Activated CD8-positive, alpha-beta T cell treated with anti-CD3 and anti-CD28 coated beads, Interleukin-2, amount 10 ng/mL, durations not matched to agents 7 days and 5 days (primary cell): ENCODE measurements at regions not wholly inside any gene's neighbourhood (a gene's known extent, or its start where the extent isn't known, plus 50 kb on each side); places are given as distances from the start of the nearest gene placed in this dataset.
"Not testable (repeated sequence)": the region's sequence is repeated elsewhere in the genome, so short reads cannot be mapped to it uniquely, and the experiment has no call there.

Experiments used
- ATAC-seq: fragments of 150-1000 bp; cut with Tn5 transposase; one replicate; pipeline ENCODE4 v1.10.0; 2021; ENCODE audit warnings: moderate library complexity
- CTCF ChIA-PET: fragments of 350-600 bp; sonication (Branson Sonifier 250); formaldehyde crosslinking; loops from one replicate; lab custom pipeline; 2021; ENCODE audit warnings: antibody characterized with exemption; lab: Charles Lee
- POLR2A ChIA-PET: fragments of 350-600 bp; sonication (Branson Sonifier 250); formaldehyde crosslinking; loops from one replicate; lab custom pipeline; 2021; ENCODE audit warnings: antibody characterized with exemption; lab: Charles Lee
- DNase-seq: peaks from one replicate; pipeline ENCODE4 v3.0.0-alpha.2; 2020
- H3K27ac Mint-ChIP-seq: one replicate; pipeline ENCODE4 v1.8.0; 2021; ENCODE audit warnings: mild to moderate bottlenecking, mixed read lengths
- H3K27me3 Mint-ChIP-seq: one replicate; pipeline ENCODE4 v1.8.0; 2021; ENCODE audit warnings: low read depth, mixed read lengths
- H3K36me3 Mint-ChIP-seq: one replicate; pipeline ENCODE4 v1.8.0; 2021; ENCODE audit warnings: low read depth, mixed read lengths
- H3K4me1 Mint-ChIP-seq: one replicate; pipeline ENCODE4 v1.8.0; 2021; ENCODE audit warnings: low read depth, mixed read lengths
- H3K4me3 Mint-ChIP-seq: one replicate; pipeline ENCODE4 v1.8.0; 2021; ENCODE audit warnings: mild to moderate bottlenecking, mixed read lengths
- H3K9me3 Mint-ChIP-seq: one replicate; pipeline ENCODE4 v1.8.0; 2022; ENCODE audit warnings: mixed read lengths; ENCODE audit not compliant: insufficient read depth

- no peak for DNase-seq
- POLR2A ChIA-PET = no interaction called here
- H3K9me3 Mint-ChIP-seq = no peaks in the 10 kb centered on the region
- no peak overlapping the region for H3K27ac Mint-ChIP-seq
- H3K36me3 Mint-ChIP-seq = no peaks in the 10 kb centered on the region
- CTCF ChIA-PET = no interaction called here
- no peak for ATAC-seq
- no peak overlapping the region for H3K4me3 Mint-ChIP-seq
- no peaks in the 10 kb centered on the region for H3K27me3 Mint-ChIP-seq
- no peaks in the 10 kb centered on the region for H3K4me1 Mint-ChIP-seq
Measured at GRCh38 chr2:128602699-128603101, 284.0 kb upstream of the HS6ST1 start.

GRCh38 chr2:128603411-128603924 lies 284.8 kb upstream of the HS6ST1 start:
- Mint-ChIP-seq H3K27me3 (no peaks in the 10 kb centered on the region), H3K4me3 (no peak overlapping the region), H3K4me1 (no peaks in the 10 kb centered on the region), H3K27ac (no peak overlapping the region), H3K9me3 (no peaks in the 10 kb centered on the region), H3K36me3 (no peaks in the 10 kb centered on the region)
- DNase-seq (no peak), ATAC-seq (no peak)
- CTCF ChIA-PET = no interaction called here
- POLR2A ChIA-PET = no interaction called here

DNA sequence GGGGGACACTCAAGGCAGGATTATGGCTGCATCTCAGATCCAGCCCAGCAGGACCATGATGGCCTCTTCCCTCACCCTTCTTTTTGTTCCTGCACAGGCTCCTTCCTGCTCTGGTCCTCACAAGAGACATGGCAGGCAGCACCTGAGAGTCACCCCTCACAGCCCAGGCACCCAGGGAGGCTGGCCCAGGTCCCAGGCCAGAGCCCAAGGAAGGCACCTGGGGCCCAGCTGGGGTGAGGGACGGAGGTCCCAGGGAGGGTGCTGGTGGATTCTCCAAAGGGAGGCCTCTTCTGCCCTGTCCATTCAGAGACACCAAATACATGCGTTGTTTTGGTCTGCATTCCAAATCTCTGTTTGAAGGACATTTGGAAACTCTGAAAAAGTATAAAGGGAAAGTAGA lies 285.4 kb upstream of the HS6ST1 start:
- ChIA-PET CTCF (no interaction called here), POLR2A (no interaction called here)
- DNase-seq (no peak), ATAC-seq (no peak)
- no peaks in the 10 kb centered on the region for H3K36me3 Mint-ChIP-seq
- H3K27me3 Mint-ChIP-seq = no peaks in the 10 kb centered on the region
- no peaks in the 10 kb centered on the region for H3K9me3 Mint-ChIP-seq
- no peak overlapping the region for H3K27ac Mint-ChIP-seq
- no peaks in the 10 kb centered on the region for H3K4me1 Mint-ChIP-seq
- no peak overlapping the region for H3K4me3 Mint-ChIP-seq

GRCh38 chr2:128604581-128604980 lies 285.9 kb upstream of the HS6ST1 start:
- H3K36me3 Mint-ChIP-seq, H3K4me3 Mint-ChIP-seq, H3K4me1 Mint-ChIP-seq, CTCF ChIA-PET, DNase-seq, H3K27me3 Mint-ChIP-seq, H3K9me3 Mint-ChIP-seq, ATAC-seq, H3K27ac Mint-ChIP-seq, POLR2A ChIA-PET: not testable (repeated sequence)

GRCh38 chr2:128605421-128605820 lies 286.8 kb upstream of the HS6ST1 start:
- H3K27me3 Mint-ChIP-seq = no peaks in the 10 kb centered on the region
- ATAC-seq = no peak
- H3K27ac Mint-ChIP-seq = no peak overlapping the region
- DNase-seq = no peak
- no peak overlapping the region for H3K4me3 Mint-ChIP-seq
- ChIA-PET CTCF (no interaction called here), POLR2A (no interaction called here)
- no peaks in the 10 kb centered on the region for H3K4me1 Mint-ChIP-seq
- no peaks in the 10 kb centered on the region for H3K36me3 Mint-ChIP-seq
- H3K9me3 Mint-ChIP-seq = no peaks in the 10 kb centered on the region

DNA sequence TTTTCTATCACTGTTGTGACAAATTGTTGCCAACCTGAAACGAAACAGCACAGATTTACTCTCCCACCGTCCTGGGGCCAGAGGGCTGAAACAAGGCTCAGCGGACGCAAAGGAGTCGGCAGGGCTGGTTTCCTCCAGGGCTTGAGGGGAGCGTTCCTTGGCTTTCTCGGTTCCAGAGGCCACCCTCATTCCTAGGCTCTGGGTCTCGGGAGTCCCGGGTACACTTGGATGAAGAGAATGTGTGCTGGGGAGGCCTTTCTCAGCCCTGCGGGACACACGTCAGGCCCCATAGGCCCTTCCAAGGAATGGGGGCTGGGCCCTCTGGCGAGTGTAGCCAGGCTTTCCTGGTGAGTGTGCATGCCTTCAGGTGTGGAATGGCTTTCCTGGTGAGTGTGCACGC lies 287.3 kb upstream of the HS6ST1 start:
- H3K27me3 Mint-ChIP-seq = no peaks in the 10 kb centered on the region
- ATAC-seq = no peak
- no peak for DNase-seq
- no peaks in the 10 kb centered on the region for H3K4me1 Mint-ChIP-seq
- CTCF ChIA-PET = no interaction called here
- POLR2A ChIA-PET = no interaction called here
- H3K36me3 Mint-ChIP-seq = no peaks in the 10 kb centered on the region
- H3K9me3 Mint-ChIP-seq = no peaks in the 10 kb centered on the region
- H3K4me3 Mint-ChIP-seq = no peak overlapping the region
- H3K27ac Mint-ChIP-seq = no peak overlapping the region

GRCh38 chr2:128606837-128607236 lies 288.2 kb upstream of the HS6ST1 start:
- ChIA-PET CTCF (no interaction called here), POLR2A (no interaction called here)
- Mint-ChIP-seq H3K9me3 (no peaks in the 10 kb centered on the region), H3K4me1 (no peaks in the 10 kb centered on the region), H3K4me3 (no peak overlapping the region), H3K27me3 (no peaks in the 10 kb centered on the region), H3K27ac (no peak overlapping the region), H3K36me3 (no peaks in the 10 kb centered on the region)
- ATAC-seq (no peak), DNase-seq (no peak)

- Mint-ChIP-seq H3K36me3 (no peaks in the 10 kb centered on the region), H3K9me3 (no peaks in the 10 kb centered on the region), H3K4me3 (no peak overlapping the region), H3K4me1 (no peaks in the 10 kb centered on the region), H3K27me3 (no peaks in the 10 kb centered on the region), H3K27ac (no peak overlapping the region)
- ATAC-seq (no peak), DNase-seq (no peak)
- ChIA-PET POLR2A (no interaction called here), CTCF (no interaction called here)
Measured at GRCh38 chr2:128607440-128607839, 288.8 kb upstream of the HS6ST1 start.

DNA sequence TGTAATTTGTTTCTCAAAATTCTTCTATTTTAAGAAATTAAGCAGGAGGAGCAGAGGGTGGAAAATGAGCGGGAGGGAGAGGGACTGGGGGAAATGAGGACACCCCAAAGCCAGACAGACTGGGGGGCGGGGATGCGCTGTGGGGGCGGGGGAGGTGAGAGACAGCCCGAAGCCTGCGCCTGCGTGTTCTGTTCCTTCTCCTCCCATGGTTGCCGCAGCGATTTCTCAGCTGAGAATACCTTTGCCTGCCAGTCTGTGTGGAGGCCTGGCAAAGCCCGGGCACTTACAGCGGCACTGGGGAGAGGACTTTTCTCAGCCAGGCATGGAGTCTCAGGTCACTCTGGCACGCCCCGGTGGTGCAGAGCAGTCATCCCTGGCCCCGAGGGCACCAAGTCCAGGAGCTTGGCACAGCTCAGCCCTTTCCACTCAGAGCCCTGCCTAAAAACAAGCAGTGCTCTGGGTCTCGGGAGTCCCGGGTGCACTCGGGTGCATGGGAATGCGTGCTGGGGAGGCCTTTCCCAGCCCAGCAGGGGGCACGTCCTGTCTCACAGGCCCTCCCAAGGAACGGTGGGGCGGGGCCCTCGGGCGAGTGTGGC lies 289.3 kb upstream of the HS6ST1 start:
- H3K4me1 Mint-ChIP-seq = no peaks in the 10 kb centered on the region
- no peaks in the 10 kb centered on the region for H3K27me3 Mint-ChIP-seq
- no peak overlapping the region for H3K4me3 Mint-ChIP-seq
- ChIA-PET CTCF (no interaction called here), POLR2A (no interaction called here)
- ATAC-seq (no peak), DNase-seq (no peak)
- H3K36me3 Mint-ChIP-seq = no peaks in the 10 kb centered on the region
- no peaks in the 10 kb centered on the region for H3K9me3 Mint-ChIP-seq
- H3K27ac Mint-ChIP-seq = no peak overlapping the region

DNA sequence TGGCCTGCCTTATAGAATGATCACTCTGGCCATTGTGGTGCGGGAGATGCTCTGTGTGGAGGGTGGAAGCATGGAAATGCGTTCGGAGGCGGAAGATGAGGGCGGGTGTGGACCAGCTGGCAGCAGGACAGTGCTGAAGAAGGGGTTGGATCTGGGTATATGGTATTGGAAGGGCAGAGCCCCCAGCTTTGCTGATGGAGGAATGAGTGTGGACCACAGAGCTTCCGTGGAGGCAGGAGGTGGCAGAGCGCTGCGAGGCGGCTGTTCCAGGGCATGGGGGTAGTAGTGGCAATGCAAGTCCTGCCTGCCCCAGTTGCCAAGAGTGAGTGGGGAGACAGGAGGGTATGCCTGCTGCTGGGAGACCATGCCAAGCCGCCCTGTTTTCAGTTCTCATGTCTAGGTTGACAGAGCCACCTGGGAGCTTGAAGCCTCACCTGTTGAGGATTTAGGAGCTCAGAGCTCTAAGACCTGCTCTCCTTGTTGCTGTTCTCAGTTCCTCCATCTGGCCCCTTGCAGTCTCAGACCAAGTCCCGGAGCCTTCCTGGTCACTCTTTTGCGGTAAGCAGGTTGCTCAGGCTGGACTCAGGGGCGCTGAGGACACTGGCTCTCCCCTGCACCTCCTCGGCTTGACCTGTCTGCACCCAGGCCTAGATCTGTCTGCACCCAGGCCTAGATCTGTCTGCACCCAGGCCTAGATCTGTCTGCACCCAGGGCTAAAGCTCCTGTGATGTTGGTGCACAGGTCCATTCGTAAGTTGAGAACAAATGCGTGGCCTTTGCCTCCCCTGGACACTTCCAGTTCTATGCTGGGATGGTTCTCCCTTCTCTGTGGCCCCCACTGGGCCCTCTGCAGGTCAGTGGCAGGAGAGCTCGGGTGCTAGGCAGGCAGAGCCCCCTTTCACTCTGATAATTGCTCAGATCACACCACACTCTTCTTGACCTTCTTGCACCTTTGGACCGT lies 290.5 kb upstream of the HS6ST1 start:
- Mint-ChIP-seq H3K4me1 (no peaks in the 10 kb centered on the region), H3K4me3 (no peak overlapping the region), H3K27me3 (no peaks in the 10 kb centered on the region), H3K36me3 (no peaks in the 10 kb centered on the region), H3K27ac (no peak overlapping the region), H3K9me3 (no peaks in the 10 kb centered on the region)
- CTCF ChIA-PET = no interaction called here
- ATAC-seq = no peak
- POLR2A ChIA-PET = no interaction called here
- no peak for DNase-seq

- Mint-ChIP-seq H3K9me3 (no peaks in the 10 kb centered on the region), H3K36me3 (no peaks in the 10 kb centered on the region), H3K4me3 (no peak overlapping the region), H3K4me1 (no peaks in the 10 kb centered on the region), H3K27me3 (no peaks in the 10 kb centered on the region), H3K27ac (no peak overlapping the region)
- ATAC-seq (no peak), DNase-seq (no peak)
- POLR2A ChIA-PET = no interaction called here
- CTCF ChIA-PET = no interaction called here
Measured at GRCh38 chr2:128610496-128610895, 291.8 kb upstream of the HS6ST1 start.

DNA sequence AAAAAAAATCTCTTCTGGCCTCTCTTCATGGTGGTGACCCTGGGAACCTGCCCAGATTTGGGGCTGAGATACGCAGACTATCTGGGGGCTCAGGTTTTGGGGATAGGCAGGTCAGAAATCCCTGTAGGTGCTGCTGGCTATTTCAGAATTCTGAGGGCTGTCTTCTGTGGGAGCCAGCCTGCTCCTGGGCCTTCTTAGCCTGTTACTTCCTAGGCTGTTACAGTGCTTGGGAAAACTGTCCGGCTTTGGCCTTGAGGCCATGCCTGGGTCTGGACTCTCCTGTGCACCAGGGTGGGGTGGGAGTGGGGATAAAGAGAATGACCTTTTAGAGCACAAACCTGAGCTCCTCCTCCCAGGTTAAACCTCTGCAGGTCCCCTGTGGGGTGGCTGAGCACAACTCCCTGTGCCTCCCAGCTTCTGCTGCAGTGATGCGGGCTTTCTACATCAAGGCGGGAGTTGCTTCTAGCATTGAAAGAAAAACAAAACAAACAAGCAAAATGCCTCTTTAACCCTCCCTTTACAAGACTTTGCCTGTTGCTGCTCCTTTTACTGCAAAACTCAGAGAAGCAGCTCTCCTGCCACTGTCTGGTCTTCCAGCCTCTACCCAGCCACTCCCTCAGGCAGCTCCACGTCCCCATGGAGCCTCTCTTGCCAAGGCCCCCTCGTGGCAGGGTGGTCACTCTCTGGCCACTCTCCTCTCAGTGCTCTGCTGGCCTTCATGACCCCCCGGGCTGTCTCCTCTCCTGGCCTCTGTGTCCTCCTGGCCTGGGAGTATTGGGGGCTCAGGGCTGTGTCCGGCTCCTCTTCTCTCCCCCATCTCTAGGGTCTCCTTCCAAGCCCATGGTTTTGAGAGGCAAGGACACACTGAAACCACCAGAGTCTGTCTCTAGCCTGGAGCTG lies 293.0 kb upstream of the HS6ST1 start:
- DNase-seq = no peak
- POLR2A ChIA-PET = no interaction called here
- no peaks in the 10 kb centered on the region for H3K4me1 Mint-ChIP-seq
- H3K27me3 Mint-ChIP-seq = no peaks in the 10 kb centered on the region
- H3K36me3 Mint-ChIP-seq = no peaks in the 10 kb centered on the region
- no peak for ATAC-seq
- no peak overlapping the region for H3K27ac Mint-ChIP-seq
- CTCF ChIA-PET = no interaction called here
- no peak overlapping the region for H3K4me3 Mint-ChIP-seq
- no peaks in the 10 kb centered on the region for H3K9me3 Mint-ChIP-seq
